ENCODE measurements at regions not wholly inside any gene's neighbourhood (a gene's known extent, or its start where the extent isn't known, plus 50 kb on each side); places are given as distances from the start of the nearest gene placed in this dataset.

DNA sequence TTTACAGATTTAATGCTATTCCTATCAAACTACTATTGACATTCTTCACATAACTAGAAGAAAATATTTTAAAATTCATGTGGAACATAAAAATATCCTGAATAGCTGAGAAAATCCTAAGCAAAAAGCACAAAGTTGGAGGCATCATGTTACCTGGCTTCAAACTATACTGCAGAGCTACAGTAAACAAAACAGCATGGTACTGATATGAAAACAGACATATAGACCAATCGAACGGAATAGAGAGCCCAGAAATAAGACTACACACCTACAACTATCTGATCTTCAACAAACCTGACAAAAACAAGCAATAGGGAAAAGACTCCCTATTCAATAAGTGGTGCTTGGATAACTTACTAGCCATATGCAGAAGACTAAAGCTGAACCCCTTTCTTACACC, 273.4 kb upstream of the GRIA3 start:
- Histone ChIP-seq H3K27ac (no peak overlapping the region), H3K4me1 (no peaks in the 10 kb centered on the region), H3K36me3 (no peaks in the 10 kb centered on the region), H3K27me3 (no peaks in the 10 kb centered on the region), H3K4me3 (no peak overlapping the region), H3K9me3 (peaks cover 6 to 30% of the 10 kb centered on the region in 2 donors)
- no peak for DNase-seq (ENCODE audit: low spot score in 2 of 2)
- TF ChIP-seq POLR2AphosphoS5 (IDR thresholded peaks at IDR 0.05): no peak
- no peak for TF ChIP-seq POLR2A (IDR thresholded peaks at IDR 0.05)
- TF ChIP-seq, protein P1, sequence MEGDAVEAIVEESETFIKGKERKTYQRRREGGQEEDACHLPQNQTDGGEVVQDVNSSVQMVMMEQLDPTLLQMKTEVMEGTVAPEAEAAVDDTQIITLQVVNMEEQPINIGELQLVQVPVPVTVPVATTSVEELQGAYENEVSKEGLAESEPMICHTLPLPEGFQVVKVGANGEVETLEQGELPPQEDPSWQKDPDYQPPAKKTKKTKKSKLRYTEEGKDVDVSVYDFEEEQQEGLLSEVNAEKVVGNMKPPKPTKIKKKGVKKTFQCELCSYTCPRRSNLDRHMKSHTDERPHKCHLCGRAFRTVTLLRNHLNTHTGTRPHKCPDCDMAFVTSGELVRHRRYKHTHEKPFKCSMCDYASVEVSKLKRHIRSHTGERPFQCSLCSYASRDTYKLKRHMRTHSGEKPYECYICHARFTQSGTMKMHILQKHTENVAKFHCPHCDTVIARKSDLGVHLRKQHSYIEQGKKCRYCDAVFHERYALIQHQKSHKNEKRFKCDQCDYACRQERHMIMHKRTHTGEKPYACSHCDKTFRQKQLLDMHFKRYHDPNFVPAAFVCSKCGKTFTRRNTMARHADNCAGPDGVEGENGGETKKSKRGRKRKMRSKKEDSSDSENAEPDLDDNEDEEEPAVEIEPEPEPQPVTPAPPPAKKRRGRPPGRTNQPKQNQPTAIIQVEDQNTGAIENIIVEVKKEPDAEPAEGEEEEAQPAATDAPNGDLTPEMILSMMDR (IDR thresholded peaks at IDR 0.05): no peak
- intact Hi-C loops (cut with DNase I; ENCODE audit: low total_unique reads): no loop called here

DNA sequence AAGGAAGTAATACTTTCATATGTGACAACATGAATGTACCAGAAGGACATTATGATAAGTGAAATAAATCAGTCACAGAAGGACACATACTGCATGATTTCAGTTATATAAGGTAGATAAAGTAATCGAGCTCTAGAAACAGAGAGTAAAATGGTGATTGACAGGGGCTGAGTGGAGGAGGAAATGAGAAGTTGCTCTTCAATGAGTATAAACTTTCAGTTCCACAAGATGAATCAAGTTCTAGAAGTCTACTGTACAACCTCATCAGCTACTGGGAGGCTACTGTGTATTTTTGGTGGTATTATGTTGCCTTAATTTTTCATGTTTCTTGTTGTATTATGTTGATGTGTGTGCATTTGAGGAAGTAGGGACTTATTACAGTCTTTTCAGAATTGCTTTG, 270.9 kb upstream of the GRIA3 start:
- Histone ChIP-seq H3K4me1 (no peaks in the 10 kb centered on the region), H3K27me3 (no peaks in the 10 kb centered on the region), H3K4me3 (no peak overlapping the region), H3K27ac (no peak overlapping the region), H3K9me3 (peaks cover 6 to 30% of the 10 kb centered on the region in 2 donors), H3K36me3 (no peaks in the 10 kb centered on the region)
- TF ChIP-seq, protein P1 (IDR thresholded peaks at IDR 0.05): no peak
- TF ChIP-seq POLR2AphosphoS5 (IDR thresholded peaks at IDR 0.05): no peak
- TF ChIP-seq POLR2A (IDR thresholded peaks at IDR 0.05): no peak
- no peak for DNase-seq (ENCODE audit: low spot score in 2 of 2)
- intact Hi-C loops (cut with DNase I; ENCODE audit: low total_unique reads): no loop called here

DNA sequence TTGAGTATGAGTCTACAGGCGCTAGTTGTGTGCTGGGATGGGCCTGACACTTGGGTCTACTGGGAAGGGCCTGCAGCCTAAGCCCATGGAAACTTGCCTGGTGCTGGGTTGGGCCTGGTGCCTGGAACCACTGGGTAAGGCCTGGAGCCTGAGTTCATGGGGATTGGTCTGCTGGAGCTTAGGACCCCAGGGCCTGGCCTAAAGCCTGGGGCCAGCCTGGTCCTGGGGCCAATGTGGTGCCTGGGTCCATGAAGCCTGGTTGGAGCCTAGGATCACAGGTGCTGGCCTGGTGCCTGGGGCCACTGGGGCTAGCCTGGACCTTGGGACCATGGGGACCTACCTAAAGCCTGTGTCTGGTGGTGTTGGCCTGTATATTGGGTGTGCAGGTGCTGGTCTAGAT, 270.3 kb upstream of the GRIA3 start:
- TF ChIP-seq, protein P1 (IDR thresholded peaks at IDR 0.05): no peak
- TF ChIP-seq POLR2AphosphoS5 (IDR thresholded peaks at IDR 0.05) (no peak), POLR2A (IDR thresholded peaks at IDR 0.05) (no peak)
- peaks cover 6 to 29% of the 10 kb centered on the region in 2 donors for H3K9me3 ChIP-seq
- DNase-seq (ENCODE audit: low spot score in 2 of 2): no peak
- intact Hi-C loops (cut with DNase I; ENCODE audit: low total_unique reads): no loop called here
- H3K27me3 ChIP-seq: no peaks in the 10 kb centered on the region
- no peak overlapping the region for H3K27ac ChIP-seq
- H3K4me3 ChIP-seq: no peak overlapping the region
- no peaks in the 10 kb centered on the region for H3K36me3 ChIP-seq
- no peaks in the 10 kb centered on the region for H3K4me1 ChIP-seq

DNA sequence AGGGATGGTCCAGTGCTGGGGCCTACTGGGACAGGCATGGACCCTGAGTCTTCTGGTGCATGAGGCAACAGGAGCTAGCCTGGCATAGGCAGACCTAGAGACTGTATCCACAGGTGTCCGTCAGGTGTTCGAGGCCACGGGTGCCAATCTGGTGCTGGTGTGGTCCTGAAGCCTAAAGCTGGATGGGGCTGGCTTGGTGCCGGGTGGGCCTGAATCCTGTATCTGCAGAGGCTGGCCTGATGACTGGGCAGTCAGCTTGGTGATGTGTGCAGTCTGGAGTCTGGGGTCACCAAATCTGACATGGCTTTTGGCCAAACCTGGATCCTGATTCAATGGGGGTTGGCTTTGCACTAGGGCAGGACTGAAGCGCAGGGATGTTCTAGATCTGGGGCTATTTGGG, 269.8 kb upstream of the GRIA3 start:
- no peak for DNase-seq (ENCODE audit: low spot score in 2 of 2)
- intact Hi-C loops (cut with DNase I; ENCODE audit: low total_unique reads): no loop called here
- no peaks in the 10 kb centered on the region for H3K36me3 ChIP-seq
- no peak overlapping the region for H3K27ac ChIP-seq
- no peaks in the 10 kb centered on the region for H3K4me1 ChIP-seq
- H3K27me3 ChIP-seq: no peaks in the 10 kb centered on the region
- H3K4me3 ChIP-seq: no peak overlapping the region
- H3K9me3 ChIP-seq: peaks cover 6 to 24% of the 10 kb centered on the region in 2 donors
- TF ChIP-seq POLR2AphosphoS5 (IDR thresholded peaks at IDR 0.05): no peak
- TF ChIP-seq, protein P1 (IDR thresholded peaks at IDR 0.05): no peak
- no peak for TF ChIP-seq POLR2A (IDR thresholded peaks at IDR 0.05)

DNA sequence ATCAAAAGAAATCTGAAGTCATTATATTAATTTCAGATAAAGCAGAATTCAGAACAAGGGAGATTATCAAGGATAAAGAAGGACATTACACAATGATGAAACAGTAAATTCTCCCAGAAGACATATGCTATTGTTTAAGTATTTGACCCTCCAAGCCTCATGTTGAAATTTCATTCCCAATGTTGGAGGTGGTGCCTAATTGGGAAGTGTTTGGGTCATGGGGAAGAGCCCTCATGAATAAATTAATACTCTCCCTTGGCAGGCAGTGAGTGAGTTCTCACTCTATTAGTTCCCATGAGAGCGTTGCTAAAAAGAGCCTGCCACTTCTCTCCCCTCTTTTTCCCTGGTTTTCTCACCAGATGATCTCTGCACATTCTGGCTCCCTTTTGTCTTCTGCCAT, 249.9 kb upstream of the GRIA3 start:
- intact Hi-C loops (cut with DNase I; ENCODE audit: low total_unique reads): no loop called here
- Histone ChIP-seq H3K4me1 (no peaks in the 10 kb centered on the region), H3K36me3 (no peaks in the 10 kb centered on the region)

More for the DNA sequence above, 249.9 kb upstream of the GRIA3 start:
- no peak for DNase-seq (ENCODE audit: low spot score in 2 of 2)
- no peak for TF ChIP-seq POLR2A (IDR thresholded peaks at IDR 0.05)
- TF ChIP-seq, protein P1 (IDR thresholded peaks at IDR 0.05): no peak
- no peak for TF ChIP-seq POLR2AphosphoS5 (IDR thresholded peaks at IDR 0.05)
- no peak overlapping the region for H3K4me3 ChIP-seq
- no peak overlapping the region for H3K27ac ChIP-seq
- no peaks in the 10 kb centered on the region for H3K9me3 ChIP-seq
- peaks cover 0 to 3% of the 10 kb centered on the region in 2 donors for H3K27me3 ChIP-seq
